Hematopoietic multipotent progenitor cell (in vitro differentiated cells): ENCODE measurements at regions not wholly inside any gene's neighbourhood (a gene's known extent, or its start where the extent isn't known, plus 50 kb on each side); places are given as distances from the start of the nearest gene placed in this dataset.

Experiments used
- DNase-seq, 3 donors: peaks; one replicate each; pipeline ENCODE4 v3.0.0-alpha.2; 2011 to 2015; ENCODE audit warnings: low read depth in 2 of 3, low spot score in 2 of 3

DNA sequence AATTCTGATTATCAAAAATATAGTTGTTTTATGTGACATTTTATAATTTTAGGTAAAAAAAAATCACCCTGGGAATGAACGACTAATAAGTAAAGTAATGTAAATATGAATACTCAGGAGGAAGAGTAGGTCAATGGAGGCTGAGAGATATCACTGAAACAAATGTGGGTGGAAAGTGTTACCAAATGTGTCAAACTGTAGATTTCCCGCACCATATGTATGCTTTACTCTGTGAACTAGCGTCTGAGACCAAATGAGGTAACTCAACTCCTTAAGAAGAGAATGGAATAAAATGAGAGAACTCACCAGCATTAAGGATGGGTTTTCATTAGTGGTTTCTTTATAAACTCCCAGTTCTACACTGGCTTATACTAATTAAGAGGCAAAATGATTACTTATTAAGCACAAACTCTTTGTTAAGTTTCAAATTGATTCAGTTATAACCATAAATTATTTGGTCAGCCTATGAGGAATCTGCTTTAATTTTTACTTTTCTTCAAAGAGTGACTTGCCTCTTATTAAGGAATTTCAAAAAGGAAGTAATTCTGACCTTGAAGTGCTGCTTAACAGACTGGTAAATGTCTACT, 784.7 kb upstream of the GJE1 start:
- DNase-seq, result no peak

DNA sequence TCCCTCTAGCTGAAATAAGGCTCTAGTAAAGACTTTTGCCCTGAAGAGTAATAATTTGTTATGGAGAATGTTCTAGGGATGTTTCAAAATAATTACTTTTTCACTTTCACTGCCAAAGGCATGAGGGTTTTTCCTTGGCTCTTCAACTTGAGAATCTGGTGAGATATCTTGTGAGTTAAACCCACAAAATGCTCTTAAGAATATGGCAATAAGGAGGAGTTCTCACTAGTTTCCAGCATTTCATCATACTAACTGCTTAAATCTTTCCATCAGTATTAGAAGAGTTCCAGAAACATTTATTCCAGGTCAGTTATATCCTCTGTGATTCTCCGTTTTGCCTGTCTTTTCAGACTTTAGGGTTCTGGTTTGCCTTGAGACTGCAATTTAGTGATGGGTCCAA, 785.6 kb upstream of the GJE1 start:
- no peak for DNase-seq

- no peak for DNase-seq
Observed at GRCh38 chr6:141346535-141346934, 786.2 kb upstream of the GJE1 start.

GRCh38 chr6:141337191-141337590, 795.5 kb upstream of the GJE1 start:
- no peak for DNase-seq

DNA sequence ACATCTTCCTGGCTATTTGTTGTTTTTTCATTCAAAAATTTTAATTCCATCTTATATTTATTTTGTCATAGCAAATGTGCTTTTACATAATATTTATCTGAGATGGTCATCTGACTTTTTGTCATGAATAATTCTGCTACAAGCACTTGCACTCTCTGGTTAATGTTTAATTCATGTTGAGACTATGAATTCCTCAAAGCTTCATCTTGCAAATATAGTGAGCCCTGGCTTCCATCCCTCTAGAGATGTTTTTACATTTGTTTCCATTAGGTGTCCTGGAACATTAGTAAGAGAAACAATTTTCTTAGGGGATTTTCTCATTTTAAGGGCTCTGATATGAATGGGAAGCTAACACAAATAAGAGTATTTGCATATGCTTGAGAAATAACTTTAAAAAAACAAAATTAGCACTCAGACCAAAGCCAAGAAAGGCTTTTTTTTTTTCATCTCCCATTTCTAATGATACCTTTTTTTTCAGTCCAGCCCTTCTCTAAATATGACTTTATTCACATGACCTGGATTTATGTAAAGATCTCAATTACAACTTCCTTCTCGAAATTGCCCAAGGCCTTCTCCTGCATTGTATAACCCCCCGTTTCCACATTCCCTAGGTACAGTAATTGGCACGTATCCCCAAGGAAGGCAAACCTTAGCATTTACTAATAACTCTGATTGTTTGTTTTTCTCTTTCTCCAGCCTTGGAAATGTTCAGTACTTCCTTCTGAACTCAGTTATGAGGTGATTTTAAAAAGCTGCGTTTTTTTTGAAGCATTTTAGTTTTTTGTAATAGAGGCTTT, 797.0 kb upstream of the GJE1 start:
- DNase-seq, result no peak

DNA sequence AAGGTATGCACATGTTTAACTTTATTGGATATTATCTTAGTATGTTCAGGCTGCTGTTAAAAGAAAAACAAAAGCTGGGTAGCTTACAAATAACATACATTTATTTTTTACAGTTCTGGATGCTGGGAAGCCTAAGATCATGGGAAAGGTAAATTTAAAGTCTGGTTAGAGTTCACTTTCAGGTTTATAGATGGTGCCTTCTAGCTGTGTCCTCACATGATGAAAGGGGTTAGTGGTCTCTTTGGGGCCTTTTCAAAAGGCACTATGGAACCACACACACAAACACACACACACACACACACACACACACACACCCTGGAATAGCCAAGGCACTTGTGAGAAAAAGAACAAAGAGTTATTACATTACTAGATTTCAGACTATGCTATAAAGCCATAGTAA, 805.8 kb upstream of the GJE1 start:
- DNase-seq, result no peak

- DNase-seq, result no peak
Observed at GRCh38 chr6:141326426-141326825, 806.3 kb upstream of the GJE1 start.

DNA sequence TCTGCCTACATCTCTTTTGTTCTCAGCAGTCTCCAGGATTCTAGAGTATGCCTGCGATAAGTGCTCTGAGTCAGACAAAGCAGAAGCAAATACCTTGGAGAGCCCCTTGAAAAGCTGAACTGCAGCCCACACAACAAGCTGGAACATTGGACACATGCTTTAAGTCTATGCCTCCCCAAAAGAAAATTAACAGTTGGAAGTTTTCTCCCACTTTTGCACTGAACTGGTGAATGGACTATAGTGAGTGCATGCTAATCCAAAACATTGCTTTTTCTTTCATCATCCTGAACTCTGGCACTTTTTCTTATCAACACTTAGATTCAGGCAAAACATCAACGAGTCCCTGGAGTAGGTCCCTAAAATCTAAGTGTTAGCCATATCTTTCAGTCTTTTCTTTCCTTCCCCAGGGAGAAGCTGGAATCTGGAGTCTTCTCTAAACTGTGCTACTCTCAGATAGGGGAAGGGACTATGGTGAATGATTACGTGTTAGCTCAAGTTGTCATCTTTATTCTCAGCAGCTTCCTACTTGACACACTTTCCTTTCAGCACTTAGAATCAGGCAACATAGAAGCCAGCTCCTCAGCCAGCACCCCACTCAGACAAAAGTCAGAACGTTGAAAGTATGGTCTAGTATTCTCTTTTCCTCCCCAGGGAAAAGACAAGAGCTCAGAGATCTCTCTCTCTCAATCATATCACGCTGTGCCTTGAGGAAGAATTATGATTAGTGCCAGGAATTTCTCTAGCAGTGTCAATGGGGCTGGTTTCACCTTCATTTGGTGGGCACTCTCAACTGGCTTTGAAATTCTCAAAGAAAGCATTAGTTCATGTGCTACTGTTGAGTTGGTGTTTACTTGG, 811.0 kb upstream of the GJE1 start:
- DNase-seq, result no peak

GRCh38 chr6:141316236-141316635, 816.5 kb upstream of the GJE1 start:
- no peak for DNase-seq

DNA sequence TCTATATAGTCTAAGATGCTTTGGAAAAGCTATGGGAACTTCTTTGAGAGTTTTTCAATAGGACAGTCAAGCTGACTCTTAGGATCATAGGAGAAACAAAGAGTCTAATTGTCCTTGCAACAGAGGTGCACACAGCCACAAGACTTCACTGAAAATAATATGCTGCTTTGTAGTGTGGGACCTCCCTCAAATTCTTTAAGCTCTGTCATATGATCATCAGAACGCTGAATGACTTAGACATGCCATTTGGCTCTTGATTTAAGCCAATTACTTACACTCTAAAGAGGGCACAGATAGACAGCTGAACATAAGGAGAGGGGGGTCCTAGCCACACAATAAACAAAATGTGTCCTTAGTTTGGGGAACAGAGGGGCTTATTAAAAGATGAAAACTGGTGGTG, 818.7 kb upstream of the GJE1 start:
- DNase-seq, result no peak

GRCh38 chr6:141309295-141309694, 823.4 kb upstream of the GJE1 start:
- peak in 1 of 3 donors; percentile 25 for DNase-seq

- no peak for DNase-seq
Observed at GRCh38 chr6:141307309-141307998, 825.3 kb upstream of the GJE1 start.

GRCh38 chr6:141303907-141304306, 828.8 kb upstream of the GJE1 start:
- no peak for DNase-seq

DNA sequence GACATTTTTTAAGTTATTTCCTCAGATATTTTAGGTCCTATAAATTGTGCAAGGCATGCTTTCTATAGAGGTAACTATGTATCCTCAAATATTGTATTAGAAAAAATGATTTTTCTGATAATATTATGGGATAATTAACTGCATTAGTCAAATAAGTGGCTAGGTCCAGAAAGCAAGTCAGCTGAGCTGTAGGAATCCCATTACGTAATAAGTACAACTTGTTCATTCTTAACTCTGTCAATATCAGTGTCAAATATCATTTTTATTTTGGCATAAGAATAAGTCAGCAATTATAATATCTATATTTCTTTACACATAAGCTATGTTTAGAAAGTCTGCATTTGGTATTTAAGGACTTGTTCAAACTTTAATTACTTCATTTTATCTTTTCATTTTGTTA, 830.9 kb upstream of the GJE1 start:
- DNase-seq, result no peak

GRCh38 chr6:141290941-141291721, 841.6 kb upstream of the GJE1 start:
- no peak for DNase-seq

DNA sequence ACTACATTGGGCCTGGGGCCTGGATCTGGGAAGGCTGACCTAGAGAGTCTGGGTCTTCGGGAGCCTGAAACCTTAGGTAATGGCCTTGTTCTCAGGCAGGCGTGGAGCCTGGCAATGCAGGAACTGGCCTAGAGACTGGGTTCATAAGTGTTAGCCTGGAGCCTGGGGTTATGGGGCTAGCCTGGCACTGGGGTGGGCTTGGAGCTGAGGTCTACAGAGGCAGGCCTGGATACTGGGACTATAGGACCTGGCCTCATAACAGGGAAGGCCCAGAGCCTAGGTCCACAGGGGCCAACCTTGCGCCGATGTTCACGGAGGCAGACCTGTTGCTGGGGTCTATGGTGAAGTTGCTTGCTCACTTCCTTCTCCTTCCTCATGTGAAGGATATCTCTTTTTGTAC, 843.8 kb upstream of the GJE1 start:
- DNase-seq, result no peak

GRCh38 chr6:141282263-141282662, 850.5 kb upstream of the GJE1 start:
- DNase-seq, result no peak

GRCh38 chr6:141269684-141270083, 863.0 kb upstream of the GJE1 start:
- no peak for DNase-seq

DNA sequence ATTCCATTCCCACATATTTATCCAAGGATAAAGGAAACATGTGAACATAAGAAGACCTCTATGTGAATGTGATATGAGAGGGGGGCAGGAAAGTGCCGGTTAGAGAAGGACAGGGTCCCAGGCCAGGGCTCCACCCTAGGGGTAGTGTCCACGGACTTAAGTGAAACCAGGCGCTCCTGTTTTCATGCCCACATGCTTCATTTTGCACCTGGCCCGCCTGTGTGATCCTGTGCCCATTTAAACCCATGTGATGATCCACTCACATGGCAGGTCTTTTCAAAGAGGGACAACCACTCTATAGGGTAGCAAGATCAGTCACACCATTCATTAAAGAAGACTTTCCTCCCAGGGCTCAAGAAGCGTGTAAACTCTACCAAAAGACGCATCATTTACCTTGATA, 865.3 kb upstream of the GJE1 start:
- DNase-seq, result no peak
